Left ventricle myocardium inferior (tissue), 1 donor: ENCODE measurements at regions not wholly inside any gene's neighbourhood (a gene's known extent, or its start where the extent isn't known, plus 50 kb on each side); places are given as distances from the start of the nearest gene placed in this dataset.

Source experiments
- DNase-seq: peaks from one replicate; pipeline ENCODE4 v3.0.0-alpha.2; 2020
- H3K27ac ChIP-seq: fragments of 200-600 bp; replicated peaks from 2 replicates; pipeline ENCODE4 v1.8.0; 2021
- H3K27me3 ChIP-seq: fragments of 200-600 bp; 2 replicates; pipeline ENCODE4 v1.8.0; 2021; ENCODE audit warnings: low read depth
- H3K36me3 ChIP-seq: fragments of 200-600 bp; 2 replicates; pipeline ENCODE4 v1.8.0; 2021
- H3K4me1 ChIP-seq: fragments of 200-600 bp; 2 replicates; pipeline ENCODE4 v1.8.0; 2021
- H3K4me3 ChIP-seq: fragments of 200-600 bp; 2 replicates; pipeline ENCODE4 v1.8.0; 2021; ENCODE audit warnings: mild to moderate bottlenecking, moderate library complexity
- H3K9me3 ChIP-seq: fragments of 200-600 bp; replicated peaks from 2 replicates; pipeline ENCODE4 v1.8.0; 2021
- CTCF ChIP-seq: fragments of 200-600 bp; IDR thresholded peaks from 2 replicates; pipeline ENCODE4 v1.8.0; 2021; ENCODE audit warnings: antibody characterized with exemption, mild to moderate bottlenecking, borderline replicate concordance
- intact Hi-C: fragments of 100-400 bp; cut with micrococcal nuclease; formaldehyde crosslinking; loops from one replicate; pipeline ENCODE4 v1.11.0; 2022
- donor health status: DM: no; HTN: yes; CAD: no; lungs with severe emphysema.

- H3K27ac ChIP-seq, result no peak overlapping the region
- H3K36me3 ChIP-seq, result no peaks in the 10 kb centered on the region
- intact Hi-C loops, result no loop called here
- no peaks in the 10 kb centered on the region for H3K27me3 ChIP-seq
- DNase-seq, result no peak
- no peak overlapping the region for H3K4me3 ChIP-seq
- no peak for TF ChIP-seq CTCF
- H3K4me1 ChIP-seq, result no peaks in the 10 kb centered on the region
- H3K9me3 ChIP-seq, result no peaks in the 10 kb centered on the region
Observed at GRCh38 chr2:106296182-106296815, 102.2 kb upstream of the UXS1 start.

GRCh38 chr2:106294182-106294581 is 100.1 kb upstream of the UXS1 start:
- H3K4me3 ChIP-seq, result no peak overlapping the region
- no peaks in the 10 kb centered on the region for H3K27me3 ChIP-seq
- intact Hi-C loops, result no loop called here
- no peak overlapping the region for H3K27ac ChIP-seq
- no peak for DNase-seq
- no peak for TF ChIP-seq CTCF
- no peaks in the 10 kb centered on the region for H3K9me3 ChIP-seq
- H3K36me3 ChIP-seq, result no peaks in the 10 kb centered on the region
- no peaks in the 10 kb centered on the region for H3K4me1 ChIP-seq

- intact Hi-C loops, result no loop called here
- TF ChIP-seq CTCF, result no peak
- Histone ChIP-seq H3K36me3 (no peaks in the 10 kb centered on the region), H3K27ac (no peak overlapping the region), H3K9me3 (no peaks in the 10 kb centered on the region), H3K4me3 (no peak overlapping the region), H3K27me3 (no peaks in the 10 kb centered on the region), H3K4me1 (no peaks in the 10 kb centered on the region)
- no peak for DNase-seq
Observed at GRCh38 chr2:106293271-106293783, 99.2 kb upstream of the UXS1 start.

- H3K36me3 ChIP-seq, result no peaks in the 10 kb centered on the region
- H3K4me3 ChIP-seq, result no peak overlapping the region
- intact Hi-C loops, result no loop called here
- no peaks in the 10 kb centered on the region for H3K4me1 ChIP-seq
- no peak for DNase-seq
- no peak for TF ChIP-seq CTCF
- no peak overlapping the region for H3K27ac ChIP-seq
- no peaks in the 10 kb centered on the region for H3K9me3 ChIP-seq
- H3K27me3 ChIP-seq, result no peaks in the 10 kb centered on the region
Observed at GRCh38 chr2:106292627-106293026, 98.5 kb upstream of the UXS1 start.

GRCh38 chr2:106288873-106289272 is 94.8 kb upstream of the UXS1 start:
- Histone ChIP-seq H3K4me1 (no peaks in the 10 kb centered on the region), H3K36me3 (no peaks in the 10 kb centered on the region), H3K9me3 (no peaks in the 10 kb centered on the region), H3K27ac (no peak overlapping the region), H3K27me3 (no peaks in the 10 kb centered on the region), H3K4me3 (no peak overlapping the region)
- no peak for TF ChIP-seq CTCF
- no peak for DNase-seq
- intact Hi-C loops, result no loop called here
